HepG2 (cell line): ENCODE measurements at regions not wholly inside any gene's neighbourhood (a gene's known extent, or its start where the extent isn't known, plus 50 kb on each side); places are given as distances from the start of the nearest gene placed in this dataset.

Experiments
- HBP1 ChIP-seq: IDR thresholded peaks from 2 replicates; pipeline ENCODE4 v1.6.1; 2016; ENCODE audit warnings: low read depth, control low read depth
- HNRNPK ChIP-seq: fragments of 200-400 bp; formaldehyde crosslinking; IDR thresholded peaks from 2 replicates; pipeline ENCODE4 v1.6.1; 2018; ENCODE audit warnings: low read length, low read depth, moderate library complexity, mild to moderate bottlenecking; ENCODE audit not compliant: poor library complexity, severe bottlenecking
- MZF1 ChIP-seq: sonication (generic); formaldehyde crosslinking; IDR thresholded peaks from 2 replicates; pipeline ENCODE4 v1.8.1; 2023; ENCODE audit warnings: mild to moderate bottlenecking, missing genetic modification reagents, borderline replicate concordance
- NBN ChIP-seq: fragments of 450-650 bp; conservative IDR thresholded peaks from 2 replicates; pipeline ENCODE4 v1.6.1; 2017
- NCOA1 ChIP-seq: sonication (generic); formaldehyde crosslinking; IDR thresholded peaks from 2 replicates; pipeline ENCODE4 v1.9.0; 2021; ENCODE audit warnings: missing genetic modification reagents
- NFE2L2 ChIP-seq: fragments of 150-350 bp; IDR thresholded peaks from 2 replicates; pipeline ENCODE4 v1.6.1; 2014; ENCODE audit warnings: low read length
- ONECUT2 ChIP-seq: sonication (generic); formaldehyde crosslinking; IDR thresholded peaks from 2 replicates; pipeline ENCODE4 v1.4.0; 2020; ENCODE audit warnings: missing genetic modification reagents
- PAF1 ChIP-seq: IDR thresholded peaks from 2 replicates; pipeline ENCODE4 v1.6.1; 2016; ENCODE audit warnings: missing genetic modification reagents, missing compliant biosample characterization
- ZNF138 ChIP-seq: sonication (generic); formaldehyde crosslinking; IDR thresholded peaks from 2 replicates; pipeline ENCODE4 v1.5.0; 2020; ENCODE audit warnings: mild to moderate bottlenecking, low read depth, missing genetic modification reagents
- ZNF142 ChIP-seq: sonication (generic); formaldehyde crosslinking; IDR thresholded peaks from 2 replicates; pipeline ENCODE4 v1.4.0; 2020; ENCODE audit warnings: missing genetic modification reagents
- ZNF160 ChIP-seq: sonication (generic); formaldehyde crosslinking; IDR thresholded peaks from 2 replicates; pipeline ENCODE4 v1.8.0; 2022; ENCODE audit warnings: mild to moderate bottlenecking, inconsistent platforms, missing genetic modification reagents
- ZNF274 ChIP-seq: sonication (generic); formaldehyde crosslinking; IDR thresholded peaks from 2 replicates; pipeline ENCODE4 v1.5.1; 2020; ENCODE audit warnings: mild to moderate bottlenecking, missing genetic modification reagents
- ZSCAN29 ChIP-seq: sonication (generic); formaldehyde crosslinking; conservative IDR thresholded peaks from 2 replicates; pipeline ENCODE4 v1.4.0; 2020; ENCODE audit warnings: mild to moderate bottlenecking, missing genetic modification reagents

- TF ChIP-seq ZNF138 (CRISPR knock-in tag) (no peak), ZSCAN29 (CRISPR knock-in tag) (no peak), NFE2L2 (no peak), PAF1 (no peak), HNRNPK (no peak), MZF1 (CRISPR knock-in tag) (no peak), HBP1 (no peak), ONECUT2 (CRISPR knock-in tag) (no peak), NCOA1 (no peak), ZNF142 (CRISPR knock-in tag) (no peak), NBN (no peak), ZNF160 (CRISPR knock-in tag) (no peak), ZNF274 (CRISPR knock-in tag) (no peak)
These were observed 159.8 kb upstream of the MITF start (continued) for GRCh38 chr3:69579306-69580041.
